Gastroesophageal sphincter (tissue), 4 donors: ENCODE measurements at regions not wholly inside any gene's neighbourhood (a gene's known extent, or its start where the extent isn't known, plus 50 kb on each side); places are given as distances from the start of the nearest gene placed in this dataset.

ENCODE experiments used
- ATAC-seq: fragments of 150-250 bp; one replicate; pipeline ENCODE4 v1.9.1; 2016; ENCODE audit warnings: mild to moderate bottlenecking, moderate library complexity
- H3K27ac ChIP-seq, 4 donors: fragments of 200-600 bp; sonication (generic) in 3 of 4; 1 replicate in 3 of 4; 2 replicates in 1 of 4; pipeline ENCODE4 v1.5.1; 2016 to 2019
- H3K27me3 ChIP-seq: fragments of 200-600 bp; sonication (generic); one replicate; pipeline ENCODE4 v1.5.1; 2019
- H3K36me3 ChIP-seq, 2 donors: fragments of 200-600 bp; sonication (generic); one replicate each; pipeline ENCODE4 v1.5.1; 2019; ENCODE audit warnings: control low read depth in 1 of 2
- H3K4me1 ChIP-seq, 3 donors: fragments of 200-600 bp; sonication (generic); 1 replicate in 2 of 3; 2 replicates in 1 of 3; pipeline ENCODE4 v1.5.1; 2016 to 2019; ENCODE audit warnings: control low read depth in 2 of 3
- H3K4me3 ChIP-seq, 2 donors: fragments of 200-600 bp; sonication (generic); one replicate each; pipeline ENCODE4 v1.5.1; 2019; ENCODE audit warnings: mild to moderate bottlenecking in 1 of 2, moderate library complexity in 1 of 2
- H3K9me3 ChIP-seq, 3 donors: fragments of 200-600 bp; sonication (generic); one replicate each; pipeline ENCODE4 v1.5.1; 2017 to 2019; ENCODE audit warnings: control low read depth in 2 of 3
- CTCF ChIP-seq, 4 experiments: fragments of 200-600 bp in 2 of 4; fragments of 450-650 bp in 2 of 4; sonication (generic) in 1 of 4; IDR thresholded peaks; one replicate each; pipeline ENCODE4 v1.5.1; 2017 to 2019; ENCODE audit warnings: antibody characterized with exemption in 4 of 4, mild to moderate bottlenecking in 2 of 4, moderate library complexity in 2 of 4
- EP300 ChIP-seq: sonication (generic); formaldehyde crosslinking; IDR thresholded peaks from one replicate; pipeline ENCODE4 v1.6.1; 2017; ENCODE audit warnings: antibody characterized with exemption, mild to moderate bottlenecking
- POLR2A ChIP-seq, 2 donors: fragments of 450-650 bp; IDR thresholded peaks; one replicate each; pipeline ENCODE4 v1.6.1; 2017; ENCODE audit warnings: antibody characterized with exemption in 2 of 2, mild to moderate bottlenecking in 2 of 2, moderate library complexity in 1 of 2
- POLR2AphosphoS5 ChIP-seq: sonication (generic); formaldehyde crosslinking; IDR thresholded peaks from one replicate; pipeline ENCODE4 v1.6.1; 2017; ENCODE audit warnings: antibody characterized with exemption
- WGBS, 2 donors: methylation state at CpG; one replicate each; pipeline ENCODE4 v1.1.5; 2018; ENCODE audit warnings: low coverage in 1 of 2; 5-methylcytosine and 5-hydroxymethylcytosine counted together

- no peak for ATAC-seq
- H3K4me3 ChIP-seq: no peak overlapping the region
- no peaks in the 10 kb centered on the region for H3K9me3 ChIP-seq
- H3K4me1 ChIP-seq: peaks cover 0 to 16% (median 0%) of the 10 kb centered on the region in 3 donors
- H3K27me3 ChIP-seq: no peaks in the 10 kb centered on the region
- no peaks in the 10 kb centered on the region for H3K36me3 ChIP-seq
- WGBS, 2 donors: 38 to 73% methylated on average over 2 of the region's 2 CpGs
- TF ChIP-seq POLR2A (IDR thresholded peaks at IDR 0.05) (no peak), POLR2AphosphoS5 (no peak), CTCF (IDR thresholded peaks at IDR 0.05) (no peak)
- H3K27ac ChIP-seq: no peak overlapping the region
These were observed 198.9 kb upstream of the SLC27A6 start for GRCh38 chr5:128766406-128766805.

- H3K27ac ChIP-seq: no peak overlapping the region
- no peaks in the 10 kb centered on the region for H3K9me3 ChIP-seq
- TF ChIP-seq CTCF (IDR thresholded peaks at IDR 0.05): no peak
- no peak for TF ChIP-seq EP300
- no peak for TF ChIP-seq POLR2AphosphoS5
- no peak for TF ChIP-seq POLR2A (IDR thresholded peaks at IDR 0.05)
- no peak for ATAC-seq
- H3K36me3 ChIP-seq: no peaks in the 10 kb centered on the region
- no peaks in the 10 kb centered on the region for H3K27me3 ChIP-seq
- WGBS, 2 donors: 38 to 62% methylated on average over 2 of the region's 2 CpGs
- H3K4me1 ChIP-seq: no peaks in the 10 kb centered on the region
- no peak overlapping the region for H3K4me3 ChIP-seq
These were observed 194.4 kb upstream of the SLC27A6 start for GRCh38 chr5:128770907-128771306.

- Histone ChIP-seq H3K27me3 (no peaks in the 10 kb centered on the region), H3K27ac (no peak overlapping the region), H3K36me3 (no peaks in the 10 kb centered on the region), H3K4me3 (no peak overlapping the region), H3K9me3 (no peaks in the 10 kb centered on the region), H3K4me1 (no peaks in the 10 kb centered on the region)
- WGBS, 2 donors: 54 to 76% methylated on average over 3 of the region's 3 CpGs
- no peak for ATAC-seq
- TF ChIP-seq POLR2A (IDR thresholded peaks at IDR 0.05) (no peak), POLR2AphosphoS5 (no peak), EP300 (no peak), CTCF (IDR thresholded peaks at IDR 0.05) (no peak)
These were observed 192.9 kb upstream of the SLC27A6 start for GRCh38 chr5:128772356-128772755.

GRCh38 chr5:128773378-128773777 is 191.9 kb upstream of the SLC27A6 start:
- Histone ChIP-seq H3K9me3 (no peaks in the 10 kb centered on the region), H3K27me3 (no peaks in the 10 kb centered on the region), H3K36me3 (no peaks in the 10 kb centered on the region), H3K27ac (no peak overlapping the region), H3K4me1 (no peaks in the 10 kb centered on the region), H3K4me3 (no peak overlapping the region)
- no peak for ATAC-seq
- WGBS, 2 donors: 73 to 75% methylated on average over 4 of the region's 4 CpGs
- TF ChIP-seq POLR2A (IDR thresholded peaks at IDR 0.05) (no peak), CTCF (IDR thresholded peaks at IDR 0.05) (no peak), EP300 (no peak), POLR2AphosphoS5 (no peak)

- TF ChIP-seq POLR2A (IDR thresholded peaks at IDR 0.05) (no peak), CTCF (IDR thresholded peaks at IDR 0.05) (no peak), EP300 (no peak), POLR2AphosphoS5 (no peak)
- 61 to 82% methylated on average over 7 of the region's 7 CpGs for WGBS, 2 donors
- Histone ChIP-seq H3K36me3 (no peaks in the 10 kb centered on the region), H3K4me3 (no peak overlapping the region), H3K9me3 (no peaks in the 10 kb centered on the region), H3K4me1 (no peaks in the 10 kb centered on the region), H3K27ac (no peak overlapping the region), H3K27me3 (no peaks in the 10 kb centered on the region)
- ATAC-seq: no peak
These were observed 190.7 kb upstream of the SLC27A6 start for GRCh38 chr5:128774605-128775004.
